Nephron progenitor cell (in vitro differentiated cells): ENCODE measurements at regions not wholly inside any gene's neighbourhood (a gene's known extent, or its start where the extent isn't known, plus 50 kb on each side); places are given as distances from the start of the nearest gene placed in this dataset.

Experiments
- DNase-seq: peaks from one replicate; pipeline ENCODE4 v3.0.0; 2021
- H3K27ac Mint-ChIP-seq: 2 replicates; pipeline ENCODE4 v1.8.0; 2021; ENCODE audit warnings: mild to moderate bottlenecking, moderate library complexity, mixed read lengths
- H3K27me3 Mint-ChIP-seq: 2 replicates; pipeline ENCODE4 v1.8.0; 2021; ENCODE audit warnings: mild to moderate bottlenecking, low read depth, mixed read lengths; ENCODE audit not compliant: poor library complexity
- H3K36me3 Mint-ChIP-seq: 2 replicates; pipeline ENCODE4 v1.8.0; 2021; ENCODE audit warnings: low read depth, mixed read lengths
- H3K4me1 Mint-ChIP-seq: 2 replicates; pipeline ENCODE4 v1.8.0; 2021; ENCODE audit warnings: mixed read lengths
- H3K4me3 Mint-ChIP-seq: 2 replicates; pipeline ENCODE4 v1.8.0; 2021; ENCODE audit warnings: mild to moderate bottlenecking, moderate library complexity, mixed read lengths
- H3K9me3 Mint-ChIP-seq: 2 replicates; pipeline ENCODE4 v1.8.0; 2021; ENCODE audit warnings: mild to moderate bottlenecking, moderate library complexity, mixed read lengths
- CTCF ChIP-seq: fragments of 200-600 bp; sonication (generic); IDR thresholded peaks from 2 replicates; pipeline ENCODE4 v1.5.0; 2021; ENCODE audit warnings: antibody characterized with exemption

- Mint-ChIP-seq H3K27ac (no peak overlapping the region), H3K27me3 (no peaks in the 10 kb centered on the region), H3K9me3 (no peaks in the 10 kb centered on the region), H3K36me3 (no peaks in the 10 kb centered on the region), H3K4me3 (no peak overlapping the region), H3K4me1 (no peaks in the 10 kb centered on the region)
- no peak for DNase-seq
- no peak for TF ChIP-seq CTCF
Observed at GRCh38 chr5:30605693-30606268, 587.7 kb upstream of the CDH6 start.

GRCh38 chr5:30604648-30605262 lies 588.7 kb upstream of the CDH6 start:
- no peaks in the 10 kb centered on the region for H3K36me3 Mint-ChIP-seq
- no peaks in the 10 kb centered on the region for H3K4me1 Mint-ChIP-seq
- no peak overlapping the region for H3K4me3 Mint-ChIP-seq
- no peak overlapping the region for H3K27ac Mint-ChIP-seq
- H3K9me3 Mint-ChIP-seq, result peaks cover 2% of the 10 kb centered on the region
- no peak for DNase-seq
- TF ChIP-seq CTCF, result no peak
- no peaks in the 10 kb centered on the region for H3K27me3 Mint-ChIP-seq

GRCh38 chr5:30600892-30601291 lies 592.6 kb upstream of the CDH6 start:
- Mint-ChIP-seq H3K9me3 (peaks cover 18% of the 10 kb centered on the region), H3K27ac (no peak overlapping the region), H3K27me3 (peaks cover 2% of the 10 kb centered on the region), H3K4me3 (no peak overlapping the region), H3K4me1 (no peaks in the 10 kb centered on the region), H3K36me3 (no peaks in the 10 kb centered on the region)
- no peak for DNase-seq
- TF ChIP-seq CTCF, result no peak

GRCh38 chr5:30596495-30597064 lies 596.9 kb upstream of the CDH6 start:
- H3K9me3 Mint-ChIP-seq, result peaks cover 31% of the 10 kb centered on the region
- peaks cover 2% of the 10 kb centered on the region for H3K27me3 Mint-ChIP-seq
- no peak for DNase-seq
- H3K4me3 Mint-ChIP-seq, result no peak overlapping the region
- H3K36me3 Mint-ChIP-seq, result no peaks in the 10 kb centered on the region
- H3K4me1 Mint-ChIP-seq, result no peaks in the 10 kb centered on the region
- no peak overlapping the region for H3K27ac Mint-ChIP-seq
- no peak for TF ChIP-seq CTCF

GRCh38 chr5:30594331-30594730 lies 599.2 kb upstream of the CDH6 start:
- Mint-ChIP-seq H3K27me3 (peaks cover 2% of the 10 kb centered on the region), H3K4me3 (no peak overlapping the region), H3K4me1 (no peaks in the 10 kb centered on the region), H3K27ac (no peak overlapping the region), H3K9me3 (peaks cover 25% of the 10 kb centered on the region), H3K36me3 (no peaks in the 10 kb centered on the region)
- DNase-seq, result no peak
- TF ChIP-seq CTCF, result no peak

GRCh38 chr5:30592833-30593232 lies 600.7 kb upstream of the CDH6 start:
- Mint-ChIP-seq H3K27ac (no peak overlapping the region), H3K4me3 (no peak overlapping the region), H3K9me3 (peaks cover 16% of the 10 kb centered on the region), H3K36me3 (no peaks in the 10 kb centered on the region), H3K27me3 (no peaks in the 10 kb centered on the region), H3K4me1 (no peaks in the 10 kb centered on the region)
- TF ChIP-seq CTCF, result no peak
- no peak for DNase-seq
